GM18519 (cell line): ENCODE measurements at regions not wholly inside any gene's neighbourhood (a gene's known extent, or its start where the extent isn't known, plus 50 kb on each side); places are given as distances from the start of the nearest gene placed in this dataset.

ENCODE experiments used
- ATAC-seq: cut with Tn5 transposase; IDR thresholded peaks from one replicate; pipeline ENCODE4 v1.9.1; 2021; ENCODE audit warnings: mild to moderate bottlenecking, moderate library complexity; ENCODE audit not compliant: unreplicated experiment, low FRiP score

GRCh38 chr5:167951116-167951515, 340.3 kb upstream of the WWC1 start:
- no peak for ATAC-seq

DNA sequence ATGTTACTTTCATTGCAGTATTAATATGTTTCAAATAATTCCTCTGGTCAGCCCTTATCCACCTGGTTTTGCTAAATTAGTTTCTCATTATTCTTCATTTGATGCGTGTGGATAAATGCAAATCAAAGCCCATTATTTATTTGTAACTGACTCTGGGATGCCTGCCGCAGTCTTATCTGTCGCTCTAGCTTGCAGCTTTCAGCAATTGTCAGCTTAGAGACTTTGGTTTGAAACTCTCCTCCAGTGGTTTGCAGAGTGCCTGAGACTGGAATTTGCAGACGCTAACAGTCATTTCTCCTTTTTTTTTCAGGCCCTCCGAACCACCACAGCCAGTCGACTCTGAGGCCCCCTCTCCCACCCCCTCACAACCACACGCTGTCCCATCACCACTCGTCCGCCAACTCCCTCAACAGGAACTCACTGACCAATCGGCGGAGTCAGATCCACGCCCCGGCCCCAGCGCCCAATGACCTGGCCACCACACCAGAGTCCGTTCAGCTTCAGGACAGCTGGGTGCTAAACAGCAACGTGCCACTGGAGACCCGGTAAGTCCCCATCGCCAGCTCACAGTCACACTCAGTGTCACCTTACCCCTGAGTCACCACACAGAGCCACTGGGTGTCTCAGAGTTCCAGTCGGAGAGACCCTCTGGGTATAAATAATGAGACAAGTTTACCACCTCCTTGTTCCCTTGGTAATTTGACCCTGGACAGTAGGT, 339.0 kb upstream of the WWC1 start:
- no peak for ATAC-seq

GRCh38 chr5:167953151-167953798, 338.2 kb upstream of the WWC1 start:
- no peak for ATAC-seq

DNA sequence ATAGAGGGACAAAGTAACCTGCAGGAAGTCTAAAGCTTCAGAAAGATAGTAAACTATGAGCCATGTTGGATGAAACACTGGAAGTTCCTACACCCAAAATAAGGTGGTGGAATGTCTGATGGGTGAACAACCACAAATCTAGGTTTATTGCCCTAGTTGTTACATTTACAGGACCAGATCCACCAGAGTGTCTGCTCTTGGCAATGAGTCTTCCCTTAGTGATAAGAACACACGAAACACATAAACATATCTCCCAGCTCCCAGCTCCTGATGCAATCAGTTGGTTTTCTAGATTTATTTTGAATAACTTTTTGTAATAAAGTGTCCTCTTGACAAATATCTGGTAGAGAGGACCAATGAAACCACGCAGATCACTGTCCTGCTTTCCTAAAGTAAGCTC, 329.7 kb upstream of the WWC1 start:
- no peak for ATAC-seq

- no peak for ATAC-seq
These were observed 326.9 kb upstream of the WWC1 start for GRCh38 chr5:167964529-167964928.

DNA sequence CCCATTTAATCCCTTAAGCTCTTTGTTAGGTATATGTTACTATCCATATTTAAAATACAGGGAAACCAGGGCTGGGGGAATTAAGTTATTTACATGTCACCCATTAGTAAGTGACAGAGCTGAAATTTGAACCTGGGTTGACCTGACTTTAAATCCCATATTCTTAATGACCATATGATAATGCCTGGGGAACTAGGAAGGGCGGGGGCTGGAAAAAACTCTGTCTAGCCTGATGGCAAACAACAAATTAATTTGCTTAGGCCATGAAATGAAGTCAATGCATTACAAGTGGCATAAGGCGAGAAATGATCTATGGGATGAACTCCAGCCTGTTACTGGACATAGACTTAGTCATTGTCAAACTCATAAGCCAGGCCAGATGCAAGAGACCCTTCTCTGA, 325.7 kb upstream of the WWC1 start:
- no peak for ATAC-seq

- no peak for ATAC-seq
These were observed 324.5 kb upstream of the WWC1 start for GRCh38 chr5:167966979-167967378.

GRCh38 chr5:167967494-167968177, 323.8 kb upstream of the WWC1 start:
- no peak for ATAC-seq

DNA sequence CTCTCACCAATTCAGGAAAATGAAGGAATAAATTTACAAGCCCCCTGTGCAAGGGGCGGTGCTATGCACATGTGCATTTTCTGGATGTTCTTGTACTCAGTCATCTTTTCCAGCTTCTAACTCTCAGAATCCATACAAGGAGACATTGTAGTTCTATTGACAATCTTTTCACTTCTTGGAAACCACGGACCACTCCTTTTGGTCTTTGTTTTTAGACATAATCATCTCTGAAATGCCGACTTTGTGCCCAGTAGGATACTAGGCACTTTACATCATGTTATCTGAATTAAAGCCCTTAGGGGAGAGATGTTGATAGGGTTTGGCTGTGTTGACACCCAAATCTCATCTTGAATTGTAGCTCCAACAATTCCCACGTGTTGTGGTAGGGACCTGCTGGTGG, 322.6 kb upstream of the WWC1 start:
- no peak for ATAC-seq

DNA sequence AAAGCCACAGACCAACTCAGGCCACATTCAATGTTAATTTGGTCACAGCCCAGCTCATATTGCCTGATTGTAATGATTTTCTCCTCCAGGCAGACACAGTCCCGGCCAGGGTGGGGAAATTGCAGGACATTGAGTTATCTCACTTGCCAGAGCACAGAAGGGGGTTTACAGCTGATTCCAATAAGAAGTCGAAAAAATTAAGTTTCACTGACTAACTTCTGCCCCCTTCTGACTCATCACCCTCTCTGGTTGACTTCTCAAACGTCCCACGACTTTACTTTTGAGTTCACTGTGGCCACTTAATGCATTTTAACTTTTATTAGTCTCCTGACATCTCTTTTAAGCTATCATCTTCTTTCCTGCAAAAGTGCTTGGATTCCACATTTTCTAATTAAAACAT, 321.4 kb upstream of the WWC1 start:
- peak; percentile 64 for ATAC-seq

DNA sequence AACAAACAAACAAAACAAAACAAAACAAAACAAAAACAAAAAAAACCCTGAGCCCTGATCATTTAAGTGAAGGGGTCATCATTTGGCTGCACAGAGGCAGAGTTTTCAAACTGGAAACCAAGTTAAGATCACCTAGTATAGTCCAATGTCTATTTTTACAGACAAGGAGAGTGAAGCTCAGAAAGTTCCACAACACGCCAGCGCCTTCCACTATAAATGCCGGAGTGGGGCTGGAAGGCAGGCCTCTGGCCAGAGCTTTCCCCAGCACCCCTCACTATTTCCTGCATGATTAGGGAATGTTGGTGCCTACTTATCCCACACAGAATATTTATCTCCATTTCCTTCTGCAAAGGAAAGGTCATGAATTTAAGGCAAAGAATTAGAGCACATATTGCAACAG, 319.7 kb upstream of the WWC1 start:
- no peak for ATAC-seq

DNA sequence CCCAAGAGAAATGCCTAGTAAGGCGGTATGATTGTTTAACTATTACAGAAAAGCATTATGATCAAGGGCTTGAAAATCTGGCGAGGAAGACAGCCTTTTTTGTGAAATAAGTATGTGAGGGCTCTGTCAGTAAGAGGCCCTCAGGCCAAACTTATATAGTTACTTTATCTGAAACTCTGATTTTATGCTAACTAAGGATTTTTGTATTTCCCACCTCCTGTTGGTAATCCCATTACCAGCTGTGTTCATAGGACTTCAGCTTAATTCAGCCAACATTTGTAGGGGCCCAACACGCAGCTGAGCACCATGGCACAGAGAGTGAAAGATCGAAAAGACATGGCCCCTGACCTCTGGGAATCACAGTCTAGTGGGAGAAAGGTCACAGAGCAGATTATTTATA, 318.3 kb upstream of the WWC1 start:
- ATAC-seq = no peak

- ATAC-seq = no peak
These were observed 306.5 kb upstream of the WWC1 start for GRCh38 chr5:167984951-167985350.

GRCh38 chr5:167985373-167985772, 306.1 kb upstream of the WWC1 start:
- no peak for ATAC-seq

- ATAC-seq = no peak
These were observed 303.8 kb upstream of the WWC1 start for GRCh38 chr5:167987490-167988280.

DNA sequence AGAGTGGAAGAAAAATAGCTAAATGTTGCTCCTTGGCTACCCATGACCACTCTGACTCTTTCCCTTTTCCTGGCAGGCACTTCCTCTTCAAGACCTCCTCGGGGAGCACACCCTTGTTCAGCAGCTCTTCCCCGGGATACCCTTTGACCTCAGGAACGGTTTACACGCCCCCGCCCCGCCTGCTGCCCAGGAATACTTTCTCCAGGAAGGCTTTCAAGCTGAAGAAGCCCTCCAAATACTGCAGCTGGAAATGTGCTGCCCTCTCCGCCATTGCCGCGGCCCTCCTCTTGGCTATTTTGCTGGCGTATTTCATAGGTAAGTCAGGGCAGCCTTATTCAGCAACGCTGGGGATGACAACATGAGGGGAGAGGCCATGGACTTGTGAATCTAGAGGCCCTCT, 298.6 kb upstream of the WWC1 start:
- ATAC-seq = no peak

GRCh38 chr5:167993771-167994170, 297.7 kb upstream of the WWC1 start:
- no peak for ATAC-seq

DNA sequence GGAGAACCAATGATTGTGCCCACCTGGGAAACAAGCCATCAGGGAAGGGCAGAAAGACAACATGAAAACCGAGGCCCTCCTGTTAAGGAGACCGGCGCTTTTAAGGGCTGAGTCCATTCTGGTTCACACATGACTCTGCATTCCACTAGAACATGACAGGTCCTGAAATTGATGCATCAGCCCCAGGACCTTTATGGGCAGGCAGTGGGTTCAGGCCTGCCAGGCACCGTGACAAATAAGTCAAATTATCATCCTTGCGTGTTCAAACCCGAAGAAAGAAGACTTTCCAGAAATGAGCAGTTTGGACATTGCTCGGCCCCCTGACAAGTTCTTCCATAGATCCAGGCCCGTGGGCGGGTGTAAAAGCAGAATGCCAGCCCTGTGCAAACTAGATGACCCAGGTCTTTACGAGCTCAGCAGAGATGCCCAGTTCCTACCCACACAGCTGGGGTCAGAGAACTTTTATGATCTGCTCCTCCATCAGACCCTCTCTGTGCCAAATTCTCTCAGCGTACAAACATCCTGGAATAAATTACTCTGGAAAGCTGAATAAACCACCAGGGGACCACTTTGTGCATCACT, 295.5 kb upstream of the WWC1 start:
- no peak for ATAC-seq

DNA sequence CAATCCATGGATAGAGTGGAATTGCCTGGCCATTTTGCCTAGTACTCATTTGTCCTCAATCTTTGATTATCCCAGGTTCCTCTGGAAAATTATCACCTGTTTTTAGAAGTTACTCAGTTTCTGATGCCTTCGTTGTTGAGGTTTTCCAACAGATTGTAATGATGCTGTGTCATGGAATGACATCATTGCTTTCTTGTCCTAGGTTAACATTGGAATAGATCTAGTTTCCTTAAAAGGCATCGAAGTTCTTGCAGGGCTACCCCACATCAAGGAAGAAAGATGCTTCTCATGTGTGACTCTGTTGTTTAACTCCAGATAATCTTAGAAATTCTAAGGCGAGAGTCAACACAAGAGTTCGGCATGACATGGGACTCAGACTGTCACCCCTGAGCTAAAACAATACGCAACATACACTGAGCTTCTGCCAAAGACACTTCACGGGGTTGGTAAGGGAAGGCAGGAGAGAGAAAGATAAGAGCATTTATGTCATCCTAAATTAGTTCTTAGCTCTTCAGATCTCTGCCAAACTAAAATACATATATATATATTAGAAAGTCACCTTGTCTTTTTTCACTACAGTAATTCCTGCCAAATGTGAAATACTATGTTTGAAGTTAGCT, 293.2 kb upstream of the WWC1 start:
- ATAC-seq = no peak

GRCh38 chr5:167999182-167999581, 292.3 kb upstream of the WWC1 start:
- no peak for ATAC-seq
